ENCODE measurements at regions not wholly inside any gene's neighbourhood (a gene's known extent, or its start where the extent isn't known, plus 50 kb on each side); places are given as distances from the start of the nearest gene placed in this dataset.

- Histone ChIP-seq H3K36me3 (peaks cover 0 to 2% (median 0%) of the 10 kb centered on the region in 4 donors), H3K4me3 (no peak overlapping the region), H3K27ac (no peak overlapping the region), H3K9me3 (no peaks in the 10 kb centered on the region), H3K4me1 (peaks cover 0 to 5% (median 0%) of the 10 kb centered on the region in 4 donors), H3K27me3 (no peaks in the 10 kb centered on the region)
- intact Hi-C loops (cut with DNase I), result no loop called here
- no peak for DNase-seq
- TF ChIP-seq CTCF (IDR thresholded peaks at IDR 0.05) (no peak), POLR2A (IDR thresholded peaks at IDR 0.05) (no peak)
- 73% methylated on average over 10 of the region's 10 CpGs for WGBS (ENCODE audit: insufficient coverage, low coverage, low lambda C conversion rate, missing lambda C conversion rate)
- ATAC-seq, result no peak
Observed at GRCh38 chrX:10104958-10105658, 51.7 kb upstream of the CLCN4 start.

- Histone ChIP-seq H3K4me1 (no peaks in the 10 kb centered on the region), H3K4me3 (no peak overlapping the region), H3K9me3 (no peaks in the 10 kb centered on the region), H3K36me3 (no peaks in the 10 kb centered on the region), H3K27ac (no peak overlapping the region), H3K27me3 (no peaks in the 10 kb centered on the region)
- TF ChIP-seq CTCF (IDR thresholded peaks at IDR 0.05), result no peak
- TF ChIP-seq POLR2A (IDR thresholded peaks at IDR 0.05), result no peak
- WGBS (ENCODE audit: insufficient coverage, low coverage, low lambda C conversion rate, missing lambda C conversion rate), result 58% methylated on average over 10 of the region's 10 CpGs
- intact Hi-C loops (cut with DNase I), result no loop called here
- no peak for ATAC-seq
- no peak for DNase-seq
Observed at GRCh38 chrX:10106806-10107205, 50.0 kb upstream of the CLCN4 start.

Small RNA genes in the stretch of these regions (small RNA-seq; reads per million reads assigned to genes)
- gene RF00019, result 0 reads per million in 2 experiments
